DMS79 (cell line): ENCODE measurements at regions not wholly inside any gene's neighbourhood (a gene's known extent, or its start where the extent isn't known, plus 50 kb on each side); places are given as distances from the start of the nearest gene placed in this dataset.
A peak's percentile ranks its signal among the peaks of the same experiment; 100 is the strongest.
"Not testable (repeated sequence)": the region's sequence is repeated elsewhere in the genome, so short reads cannot be mapped to it uniquely, and the experiment has no call there.

Experiments used
- DNase-seq: peaks from one replicate; lab custom pipeline; 2025; lab: John Stamatoyannopoulos, UW

GRCh38 chr7:69393912-69394311, 204.4 kb upstream of the AUTS2 start:
- not testable (repeated sequence) for DNase-seq

- no peak for DNase-seq
Measured at GRCh38 chr7:69395061-69395714, 203.1 kb upstream of the AUTS2 start.

GRCh38 chr7:69398986-69399385, 199.3 kb upstream of the AUTS2 start:
- no peak for DNase-seq

- DNase-seq: no peak
Measured at GRCh38 chr7:69399401-69399800, 198.9 kb upstream of the AUTS2 start.

GRCh38 chr7:69402696-69403095, 195.6 kb upstream of the AUTS2 start:
- DNase-seq: no peak

- DNase-seq: no peak
Measured at GRCh38 chr7:69403169-69403568, 195.1 kb upstream of the AUTS2 start.

- no peak for DNase-seq
Measured at GRCh38 chr7:69411018-69411417, 187.3 kb upstream of the AUTS2 start.

GRCh38 chr7:69411466-69411865, 186.8 kb upstream of the AUTS2 start:
- peak; percentile 19 for DNase-seq

GRCh38 chr7:69412331-69413146, 185.7 kb upstream of the AUTS2 start:
- DNase-seq: no peak

- DNase-seq: no peak
Measured at GRCh38 chr7:69414555-69414954, 183.7 kb upstream of the AUTS2 start.

GRCh38 chr7:69418869-69419670, 179.2 kb upstream of the AUTS2 start:
- DNase-seq: no peak

GRCh38 chr7:69419934-69420333, 178.3 kb upstream of the AUTS2 start:
- DNase-seq: no peak

GRCh38 chr7:69422574-69422985, 175.7 kb upstream of the AUTS2 start:
- DNase-seq: no peak

- DNase-seq: no peak
Measured at GRCh38 chr7:69426705-69427104, 171.6 kb upstream of the AUTS2 start.

GRCh38 chr7:69428089-69428488, 170.2 kb upstream of the AUTS2 start:
- no peak for DNase-seq

- peak; percentile 29 for DNase-seq
Measured at GRCh38 chr7:69429911-69430383, 168.3 kb upstream of the AUTS2 start.

- DNase-seq: peak; percentile 54
Measured at GRCh38 chr7:69430384-69431021, 167.8 kb upstream of the AUTS2 start.

- no peak for DNase-seq
Measured at GRCh38 chr7:69431626-69432025, 166.6 kb upstream of the AUTS2 start.

- not testable (repeated sequence) for DNase-seq
Measured at GRCh38 chr7:69432276-69432675, 166.0 kb upstream of the AUTS2 start.

GRCh38 chr7:69433081-69433480, 165.2 kb upstream of the AUTS2 start:
- DNase-seq: no peak

- peak; percentile 28 for DNase-seq
Measured at GRCh38 chr7:69434398-69434815, 163.9 kb upstream of the AUTS2 start.

GRCh38 chr7:69435711-69436110, 162.6 kb upstream of the AUTS2 start:
- no peak for DNase-seq
